Breast epithelium (tissue), 4 donors: ENCODE measurements at regions not wholly inside any gene's neighbourhood (a gene's known extent, or its start where the extent isn't known, plus 50 kb on each side); places are given as distances from the start of the nearest gene placed in this dataset.

Experiments used
- DNase-seq, 2 donors: peaks; one replicate each; pipeline ENCODE4 v3.0.0-alpha.2; 2019; ENCODE audit warnings: low spot score in 2 of 2
- H3K27ac ChIP-seq, 2 donors: fragments of 200-600 bp; sonication (generic) in 1 of 2; one replicate each; pipeline ENCODE4 v1.5.1; 2016 to 2019; ENCODE audit warnings: mild to moderate bottlenecking in 1 of 2
- H3K27me3 ChIP-seq, 2 donors: fragments of 200-600 bp; sonication (generic) in 1 of 2; one replicate each; pipeline versions ENCODE4 v1.5.1 to v1.6.0; 2017 to 2019; ENCODE audit warnings: control low read depth in 1 of 2, mild to moderate bottlenecking in 1 of 2
- H3K36me3 ChIP-seq: fragments of 200-600 bp; one replicate; pipeline ENCODE4 v1.5.1; 2019
- H3K4me1 ChIP-seq, 2 donors: fragments of 200-600 bp; sonication (generic); one replicate each; pipeline ENCODE4 v1.5.1; 2016 to 2019; ENCODE audit warnings: control low read depth in 1 of 2
- H3K4me3 ChIP-seq, 3 donors: fragments of 200-600 bp; sonication (generic); 1 replicate in 2 of 3; 2 replicates in 1 of 3; pipeline ENCODE4 v1.5.1; 2016 to 2019; ENCODE audit warnings: mild to moderate bottlenecking in 3 of 3, moderate library complexity in 2 of 3
- H3K9me3 ChIP-seq, 2 donors: fragments of 200-600 bp; sonication (generic) in 1 of 2; one replicate each; pipeline ENCODE4 v1.5.1; 2016 to 2019; ENCODE audit warnings: control low read depth in 1 of 2
- POLR2A ChIP-seq: fragments of 450-650 bp; IDR thresholded peaks from one replicate; pipeline ENCODE4 v1.6.1; 2016; ENCODE audit warnings: antibody characterized with exemption, mild to moderate bottlenecking, moderate library complexity
- POLR2AphosphoS5 ChIP-seq, 3 donors: sonication (generic); formaldehyde crosslinking; IDR thresholded peaks; one replicate each; pipeline ENCODE4 v1.6.1; 2017; ENCODE audit warnings: antibody characterized with exemption in 3 of 3
- intact Hi-C: fragments of 100-400 bp; cut with DNase I; formaldehyde crosslinking; loops from one replicate; pipeline ENCODE4 v1.15.1; 2023; ENCODE audit warnings: low total_unique reads
- TF ChIP-seq, protein P1 (sequence below), 3 donors: fragments of 450-650 bp; IDR thresholded peaks; one replicate each; pipeline ENCODE4 v1.5.1; 2016 to 2017; ENCODE audit warnings: antibody characterized with exemption in 3 of 3, mild to moderate bottlenecking in 3 of 3, moderate library complexity in 3 of 3

DNA sequence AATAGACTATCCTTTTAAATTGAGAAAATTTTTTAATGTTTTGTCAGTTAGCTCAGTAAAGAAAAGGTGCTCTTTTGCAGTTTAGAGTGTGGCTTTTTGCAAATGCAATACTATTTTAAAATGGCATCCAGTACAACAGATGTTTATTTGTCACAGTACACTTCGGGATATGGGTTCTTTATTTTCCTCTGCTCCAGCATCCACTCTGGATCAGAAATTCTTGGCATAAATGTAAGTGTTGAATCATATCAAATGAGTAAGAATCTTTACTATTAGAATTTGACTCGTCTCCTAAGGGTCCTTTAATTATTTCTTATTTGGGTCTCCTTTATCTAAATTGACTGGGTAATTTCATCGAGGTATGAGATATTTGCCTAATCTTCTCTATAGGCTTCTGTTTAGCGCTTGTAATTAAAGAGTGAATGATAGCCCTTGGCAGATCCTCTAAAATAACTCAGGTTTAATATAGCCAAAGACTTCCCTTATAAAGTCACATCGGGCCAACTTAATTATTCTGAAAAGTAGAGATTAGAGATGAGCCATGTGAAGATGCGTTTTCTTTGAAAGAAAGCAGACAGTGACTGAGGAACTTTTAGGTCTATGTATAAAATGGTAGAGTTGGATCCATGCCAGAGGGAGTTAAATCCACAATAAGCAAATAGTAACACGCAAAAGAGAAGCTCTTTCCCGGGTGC, 132.7 kb downstream of the CASP12 start:
- TF ChIP-seq, protein P1, sequence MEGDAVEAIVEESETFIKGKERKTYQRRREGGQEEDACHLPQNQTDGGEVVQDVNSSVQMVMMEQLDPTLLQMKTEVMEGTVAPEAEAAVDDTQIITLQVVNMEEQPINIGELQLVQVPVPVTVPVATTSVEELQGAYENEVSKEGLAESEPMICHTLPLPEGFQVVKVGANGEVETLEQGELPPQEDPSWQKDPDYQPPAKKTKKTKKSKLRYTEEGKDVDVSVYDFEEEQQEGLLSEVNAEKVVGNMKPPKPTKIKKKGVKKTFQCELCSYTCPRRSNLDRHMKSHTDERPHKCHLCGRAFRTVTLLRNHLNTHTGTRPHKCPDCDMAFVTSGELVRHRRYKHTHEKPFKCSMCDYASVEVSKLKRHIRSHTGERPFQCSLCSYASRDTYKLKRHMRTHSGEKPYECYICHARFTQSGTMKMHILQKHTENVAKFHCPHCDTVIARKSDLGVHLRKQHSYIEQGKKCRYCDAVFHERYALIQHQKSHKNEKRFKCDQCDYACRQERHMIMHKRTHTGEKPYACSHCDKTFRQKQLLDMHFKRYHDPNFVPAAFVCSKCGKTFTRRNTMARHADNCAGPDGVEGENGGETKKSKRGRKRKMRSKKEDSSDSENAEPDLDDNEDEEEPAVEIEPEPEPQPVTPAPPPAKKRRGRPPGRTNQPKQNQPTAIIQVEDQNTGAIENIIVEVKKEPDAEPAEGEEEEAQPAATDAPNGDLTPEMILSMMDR (IDR thresholded peaks at IDR 0.05) = no peak
- TF ChIP-seq POLR2AphosphoS5 (IDR thresholded peaks at IDR 0.05) (no peak), POLR2A (no peak)
- Histone ChIP-seq H3K4me3 (no peak overlapping the region), H3K27ac (no peak overlapping the region), H3K4me1 (no peaks in the 10 kb centered on the region), H3K27me3 (no peaks in the 10 kb centered on the region), H3K9me3 (no peaks in the 10 kb centered on the region), H3K36me3 (no peaks in the 10 kb centered on the region)
- intact Hi-C loops = no loop called here
- no peak for DNase-seq

- Histone ChIP-seq H3K4me3 (no peak overlapping the region), H3K4me1 (no peaks in the 10 kb centered on the region), H3K9me3 (no peaks in the 10 kb centered on the region), H3K27me3 (no peaks in the 10 kb centered on the region), H3K27ac (no peak overlapping the region), H3K36me3 (no peaks in the 10 kb centered on the region)
- intact Hi-C loops = no loop called here
- DNase-seq = no peak
- no peak for TF ChIP-seq POLR2A
- TF ChIP-seq, protein P1 (IDR thresholded peaks at IDR 0.05) = no peak
- no peak for TF ChIP-seq POLR2AphosphoS5 (IDR thresholded peaks at IDR 0.05)
Observed at GRCh38 chr11:104764710-104765045, 133.6 kb downstream of the CASP12 start.

DNA sequence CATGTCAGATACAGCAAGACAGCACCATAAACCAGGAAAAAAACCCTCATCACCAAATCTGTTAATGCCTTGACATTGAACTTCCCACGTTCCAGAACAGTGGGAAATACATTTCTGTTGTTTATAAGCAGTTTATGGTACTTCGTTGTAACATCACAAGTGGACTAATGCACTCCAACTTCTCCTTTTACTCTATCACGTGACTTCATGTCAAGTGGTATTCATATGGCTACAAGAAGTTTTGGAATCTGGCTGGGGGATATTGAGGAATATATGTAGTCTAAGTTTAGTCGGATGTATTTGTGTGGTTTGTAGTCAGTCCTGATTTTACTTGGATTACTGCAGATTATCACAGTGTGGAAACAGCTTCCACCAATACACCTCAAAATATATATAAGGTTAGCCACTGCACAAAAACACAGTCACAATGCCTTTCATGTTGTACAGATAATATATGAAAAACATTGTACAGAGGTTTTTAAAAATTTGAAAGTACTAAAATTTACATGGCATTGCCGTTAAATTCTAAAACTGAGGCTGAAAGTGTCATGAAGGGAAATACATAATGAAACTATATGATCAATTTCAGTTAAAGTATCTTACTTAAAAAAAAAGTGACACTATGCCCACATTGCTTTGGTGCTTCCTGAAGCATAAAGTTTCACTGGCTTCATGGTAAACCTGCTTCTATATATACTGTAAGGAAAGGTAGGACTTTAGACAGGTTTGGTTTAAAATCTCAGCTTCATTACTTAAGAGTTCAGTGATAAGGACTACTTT, 134.1 kb downstream of the CASP12 start:
- intact Hi-C loops = no loop called here
- no peaks in the 10 kb centered on the region for H3K36me3 ChIP-seq
- H3K4me1 ChIP-seq = no peaks in the 10 kb centered on the region
- no peak overlapping the region for H3K27ac ChIP-seq
- TF ChIP-seq, protein P1 (IDR thresholded peaks at IDR 0.05) = no peak
- no peak for TF ChIP-seq POLR2A
- no peak for TF ChIP-seq POLR2AphosphoS5 (IDR thresholded peaks at IDR 0.05)
- no peaks in the 10 kb centered on the region for H3K27me3 ChIP-seq
- no peaks in the 10 kb centered on the region for H3K9me3 ChIP-seq
- H3K4me3 ChIP-seq = no peak overlapping the region
- DNase-seq = no peak

DNA sequence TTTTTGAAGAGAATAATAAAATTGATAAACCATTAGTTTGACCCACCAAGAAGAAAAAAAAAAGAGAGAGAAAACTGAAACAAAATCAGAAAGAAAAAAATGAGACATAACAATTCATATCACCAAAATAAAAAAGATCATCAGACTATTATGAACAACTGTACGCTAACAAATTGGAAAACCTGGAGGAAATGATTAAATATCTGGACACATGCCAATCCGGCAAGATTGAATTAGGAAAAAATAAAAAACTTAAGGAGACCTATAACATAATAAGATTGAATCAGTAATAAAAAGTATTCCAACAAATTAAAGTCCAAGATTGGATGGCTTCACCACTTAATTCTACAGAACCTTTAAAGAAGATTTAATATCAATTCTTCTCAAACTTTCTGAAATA, 136.7 kb downstream of the CASP12 start:
- Histone ChIP-seq H3K36me3 (no peaks in the 10 kb centered on the region), H3K27me3 (no peaks in the 10 kb centered on the region), H3K9me3 (no peaks in the 10 kb centered on the region), H3K4me1 (no peaks in the 10 kb centered on the region), H3K27ac (no peak overlapping the region), H3K4me3 (no peak overlapping the region)
- intact Hi-C loops = no loop called here
- TF ChIP-seq POLR2AphosphoS5 (IDR thresholded peaks at IDR 0.05) (no peak), POLR2A (no peak)
- TF ChIP-seq, protein P1 (IDR thresholded peaks at IDR 0.05) = no peak
- no peak for DNase-seq

GRCh38 chr11:104759464-104759863, 138.8 kb downstream of the CASP12 start:
- no peak for TF ChIP-seq POLR2AphosphoS5 (IDR thresholded peaks at IDR 0.05)
- TF ChIP-seq POLR2A = no peak
- TF ChIP-seq, protein P1 (IDR thresholded peaks at IDR 0.05) = no peak
- H3K9me3 ChIP-seq = no peaks in the 10 kb centered on the region
- no peaks in the 10 kb centered on the region for H3K27me3 ChIP-seq
- H3K36me3 ChIP-seq = no peaks in the 10 kb centered on the region
- DNase-seq = no peak
- no peak overlapping the region for H3K27ac ChIP-seq
- intact Hi-C loops = no loop called here
- no peaks in the 10 kb centered on the region for H3K4me1 ChIP-seq
- H3K4me3 ChIP-seq = no peak overlapping the region
